HL-60 (cell line): ENCODE measurements at regions not wholly inside any gene's neighbourhood (a gene's known extent, or its start where the extent isn't known, plus 50 kb on each side); places are given as distances from the start of the nearest gene placed in this dataset.
A peak's percentile ranks its signal among the peaks of the same experiment; 100 is the strongest.

Source experiments
- DNase-seq, 2 experiments: peaks; one replicate each; pipeline ENCODE4 v3.0.0-alpha.2; 2010 to 2020; ENCODE audit warnings: low read depth in 1 of 2, low spot score in 1 of 2
- H3K27ac ChIP-seq: fragments of 250-450 bp; sonication (Bioruptor Pico); replicated peaks from 2 replicates; pipeline ENCODE4 v1.5.1; 2020; ENCODE audit warnings: mild to moderate bottlenecking, moderate library complexity
- H3K27me3 ChIP-seq: fragments of 250-450 bp; sonication (Bioruptor Pico); 2 replicates; pipeline ENCODE4 v1.5.1; 2021; ENCODE audit warnings: mild to moderate bottlenecking, moderate library complexity; ENCODE audit not compliant: insufficient read depth, poor library complexity, severe bottlenecking
- H3K4me3 ChIP-seq: replicated peaks from 2 replicates; pipeline ENCODE4 v1.5.1; 2011; ENCODE audit warnings: mild to moderate bottlenecking, control low read depth, low read length; ENCODE audit not compliant: insufficient read depth
- CTCF ChIP-seq: IDR thresholded peaks from one replicate; pipeline ENCODE4 v1.5.1; 2011; ENCODE audit warnings: low read length, control low read depth, inconsistent platforms; ENCODE audit not compliant: insufficient read depth
- GABPA ChIP-seq: IDR thresholded peaks from 2 replicates; pipeline ENCODE4 v1.6.1; 2012; ENCODE audit warnings: low read depth
- POLR2AphosphoS5 ChIP-seq: IDR thresholded peaks from 2 replicates; pipeline ENCODE4 v1.6.1; 2012; ENCODE audit warnings: low read depth
- REST ChIP-seq: IDR thresholded peaks from 2 replicates; pipeline ENCODE4 v1.6.1; 2012; ENCODE audit warnings: low read depth; ENCODE audit not compliant: insufficient replicate concordance
- SPI1 ChIP-seq: IDR thresholded peaks from 2 replicates; pipeline ENCODE4 v1.6.1; 2012; ENCODE audit warnings: low read depth, mild to moderate bottlenecking, borderline replicate concordance

- Histone ChIP-seq H3K27ac (no peak overlapping the region), H3K4me3 (no peak overlapping the region), H3K27me3 (peaks cover 18% of the 10 kb centered on the region)
- TF ChIP-seq POLR2AphosphoS5 (no peak), CTCF (no peak), REST (no peak), GABPA (no peak), SPI1 (no peak)
- peak; percentile 3 to 18 for DNase-seq
Measured at GRCh38 chr18:57959278-57959677, 84.7 kb upstream of the NEDD4L start.

GRCh38 chr18:57957210-57957609 lies 86.8 kb upstream of the NEDD4L start:
- TF ChIP-seq REST = no peak
- TF ChIP-seq GABPA = no peak
- no peak for TF ChIP-seq POLR2AphosphoS5
- TF ChIP-seq CTCF = no peak
- peak; percentile 68 for TF ChIP-seq SPI1
- DNase-seq = no peak
- H3K4me3 ChIP-seq = no peak overlapping the region
- no peak overlapping the region for H3K27ac ChIP-seq
- peaks cover 13% of the 10 kb centered on the region for H3K27me3 ChIP-seq

- H3K27me3 ChIP-seq = peaks cover 9% of the 10 kb centered on the region
- H3K4me3 ChIP-seq = no peak overlapping the region
- no peak overlapping the region for H3K27ac ChIP-seq
- TF ChIP-seq CTCF = no peak
- no peak for TF ChIP-seq REST
- TF ChIP-seq SPI1 = no peak
- TF ChIP-seq GABPA = no peak
- TF ChIP-seq POLR2AphosphoS5 = no peak
- no peak for DNase-seq
Measured at GRCh38 chr18:57956491-57956890, 87.5 kb upstream of the NEDD4L start.
